GM21390 (cell line): ENCODE measurements at regions not wholly inside any gene's neighbourhood (a gene's known extent, or its start where the extent isn't known, plus 50 kb on each side); places are given as distances from the start of the nearest gene placed in this dataset.

Experiments
- ATAC-seq: cut with Tn5 transposase; IDR thresholded peaks from one replicate; pipeline ENCODE4 v1.9.1; 2021; ENCODE audit not compliant: unreplicated experiment

- no peak for ATAC-seq
Observed at GRCh38 chr2:180110469-180110868, 103.4 kb upstream of the CWC22 start.

DNA sequence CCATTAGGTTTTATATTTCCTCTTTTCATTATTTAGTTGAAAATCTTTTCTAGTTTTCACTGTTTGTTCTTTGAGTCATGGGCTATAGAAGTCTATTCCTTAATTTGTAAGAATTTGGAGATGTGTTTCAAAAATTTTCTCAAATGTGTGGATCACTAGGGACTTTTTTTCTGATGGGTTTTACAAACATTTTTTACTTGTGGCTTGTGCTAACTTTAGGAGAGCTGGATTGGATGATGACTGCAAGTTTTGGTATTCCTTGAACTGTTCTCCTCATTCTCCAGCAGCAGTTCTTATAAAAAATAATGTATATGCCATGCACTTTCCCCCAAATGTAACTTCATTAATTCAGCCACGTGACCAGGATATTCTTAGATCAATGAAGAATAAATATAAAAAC lies 94.7 kb upstream of the CWC22 start:
- no peak for ATAC-seq

GRCh38 chr2:180099308-180099707 lies 92.2 kb upstream of the CWC22 start:
- ATAC-seq = no peak

- ATAC-seq = no peak
Observed at GRCh38 chr2:180085144-180085543, 78.0 kb upstream of the CWC22 start.

DNA sequence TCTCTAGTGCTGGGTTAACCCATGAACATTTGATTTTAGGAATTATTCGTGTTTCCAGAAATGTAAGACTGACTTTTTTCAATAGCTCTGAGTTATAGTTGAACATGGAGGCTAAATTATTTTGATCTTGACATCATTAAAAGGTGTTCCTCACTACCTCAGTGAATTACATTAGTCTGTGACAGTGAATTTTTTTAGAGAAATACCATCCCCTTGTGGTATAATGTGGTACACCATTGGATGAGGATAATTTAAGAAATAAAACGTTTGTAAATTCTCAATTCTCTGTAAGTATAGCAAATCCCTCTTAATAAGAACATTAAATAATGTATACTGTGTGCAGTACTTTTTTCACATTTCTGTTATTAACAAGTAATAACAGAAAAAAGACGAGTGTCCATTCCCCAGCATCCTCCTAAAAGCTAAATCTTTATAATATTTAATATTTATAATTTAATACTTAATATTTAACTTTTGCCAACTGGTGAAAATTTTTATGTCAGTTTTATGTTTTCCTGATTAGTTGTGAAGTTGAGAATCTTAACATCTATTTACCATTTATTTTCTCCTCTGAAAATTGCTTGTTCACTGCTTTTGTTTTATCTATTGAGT lies 70.3 kb upstream of the CWC22 start:
- ATAC-seq = no peak

DNA sequence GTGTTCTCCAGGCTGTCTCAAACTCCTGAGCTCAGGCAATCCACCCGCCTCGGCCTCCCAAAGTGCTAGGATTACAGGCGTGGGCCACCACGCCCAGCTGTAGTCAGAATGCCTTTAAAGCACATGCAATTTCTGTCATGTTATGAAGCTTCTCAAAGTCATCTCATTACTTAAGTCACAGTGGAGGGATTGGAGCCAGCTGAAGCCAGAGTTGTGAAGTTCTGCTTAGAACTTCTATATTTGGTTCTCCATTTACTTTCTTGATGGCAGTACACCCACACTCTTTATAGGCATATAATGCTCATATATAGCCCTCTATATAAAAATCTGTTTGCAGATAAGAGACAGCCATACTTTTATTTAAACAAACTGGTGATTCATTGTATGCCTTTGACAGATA lies 68.8 kb upstream of the CWC22 start:
- ATAC-seq = no peak

- ATAC-seq = no peak
Observed at GRCh38 chr2:180071797-180072196, 64.7 kb upstream of the CWC22 start.

DNA sequence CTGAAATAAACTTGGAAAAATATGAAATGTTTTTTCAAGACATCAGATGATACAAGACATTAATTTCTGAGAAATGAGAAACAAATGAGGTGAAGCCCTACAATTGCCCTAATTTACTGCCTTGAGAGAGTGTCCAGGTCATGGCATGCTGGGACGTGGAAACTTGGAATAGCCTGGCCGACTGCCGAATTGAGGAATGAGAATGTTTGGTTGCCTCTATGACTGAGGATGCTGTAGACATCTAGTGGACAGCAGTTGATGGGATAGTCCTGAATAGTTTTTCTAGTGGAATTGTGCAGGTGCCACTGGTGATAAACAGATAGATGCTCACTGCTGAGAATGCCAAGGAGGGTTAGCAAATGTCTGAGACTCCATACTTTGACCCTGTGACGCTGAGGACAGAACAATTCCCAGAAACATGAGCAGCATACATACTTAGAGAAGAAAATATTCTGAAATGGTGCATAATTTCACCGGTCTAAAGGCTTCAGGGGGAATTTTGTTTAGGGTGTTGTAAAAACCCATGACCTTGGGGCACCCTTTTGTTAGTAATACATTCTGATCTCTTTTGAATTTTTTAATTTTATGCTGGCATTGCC lies 56.5 kb upstream of the CWC22 start:
- ATAC-seq = no peak

DNA sequence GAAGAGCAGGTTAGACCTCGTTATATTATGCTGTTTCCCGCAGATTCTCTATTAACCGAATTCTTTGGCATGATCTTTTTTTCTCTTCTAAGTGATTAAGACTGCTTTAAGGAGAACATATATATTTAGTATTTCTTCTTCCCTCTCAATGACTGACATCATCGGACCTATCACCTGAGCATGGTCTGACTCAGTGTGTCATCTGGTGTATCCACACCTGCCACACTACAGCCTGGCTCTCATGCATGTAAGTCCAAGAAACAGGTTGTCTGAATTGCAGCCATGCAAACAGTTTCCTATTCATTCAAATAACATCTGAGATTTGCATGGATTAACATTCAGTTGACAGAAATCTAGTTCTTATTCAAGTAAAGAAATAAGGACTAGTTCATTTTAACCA lies 55.1 kb upstream of the CWC22 start:
- ATAC-seq = no peak

DNA sequence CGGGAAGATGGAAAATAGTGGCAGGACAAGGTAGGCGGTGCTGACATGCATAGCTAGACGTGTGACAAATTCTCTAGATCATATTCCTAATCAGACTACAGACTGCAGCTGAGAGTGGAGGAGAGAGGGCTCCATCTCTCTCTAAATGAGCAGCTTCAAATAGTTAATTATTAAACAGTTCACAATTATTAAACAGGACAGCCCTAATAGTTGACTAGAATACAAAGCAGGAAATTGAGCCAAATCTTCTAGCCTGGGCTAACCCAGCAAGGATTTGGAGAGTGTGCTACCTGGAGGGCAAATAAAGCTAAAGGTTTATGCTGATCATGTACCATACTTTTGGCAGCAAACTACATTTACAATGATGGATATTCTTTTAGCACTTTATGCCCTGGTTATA lies 54.4 kb upstream of the CWC22 start:
- ATAC-seq = no peak

DNA sequence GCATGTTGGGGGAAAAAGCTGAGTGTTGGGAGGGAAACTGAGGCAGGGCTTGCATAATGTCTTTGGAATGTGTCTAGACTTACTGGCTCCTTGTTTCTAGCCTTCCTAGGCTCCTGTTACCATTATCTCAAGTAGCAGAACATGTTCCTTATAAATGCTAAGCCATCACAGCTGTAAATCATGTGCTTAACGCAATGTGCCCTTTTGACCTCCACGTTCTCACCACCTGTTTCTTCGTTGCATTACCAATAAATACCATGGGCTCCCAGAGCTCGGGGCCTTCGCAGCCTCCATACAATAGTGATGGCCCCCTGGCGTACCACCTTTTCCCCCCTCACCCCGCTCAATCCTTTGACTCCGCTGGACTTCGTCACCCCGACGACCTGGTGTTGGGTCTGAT lies 54.0 kb upstream of the CWC22 start:
- no peak for ATAC-seq

GRCh38 chr2:180058993-180059392 lies 51.9 kb upstream of the CWC22 start:
- no peak for ATAC-seq

DNA sequence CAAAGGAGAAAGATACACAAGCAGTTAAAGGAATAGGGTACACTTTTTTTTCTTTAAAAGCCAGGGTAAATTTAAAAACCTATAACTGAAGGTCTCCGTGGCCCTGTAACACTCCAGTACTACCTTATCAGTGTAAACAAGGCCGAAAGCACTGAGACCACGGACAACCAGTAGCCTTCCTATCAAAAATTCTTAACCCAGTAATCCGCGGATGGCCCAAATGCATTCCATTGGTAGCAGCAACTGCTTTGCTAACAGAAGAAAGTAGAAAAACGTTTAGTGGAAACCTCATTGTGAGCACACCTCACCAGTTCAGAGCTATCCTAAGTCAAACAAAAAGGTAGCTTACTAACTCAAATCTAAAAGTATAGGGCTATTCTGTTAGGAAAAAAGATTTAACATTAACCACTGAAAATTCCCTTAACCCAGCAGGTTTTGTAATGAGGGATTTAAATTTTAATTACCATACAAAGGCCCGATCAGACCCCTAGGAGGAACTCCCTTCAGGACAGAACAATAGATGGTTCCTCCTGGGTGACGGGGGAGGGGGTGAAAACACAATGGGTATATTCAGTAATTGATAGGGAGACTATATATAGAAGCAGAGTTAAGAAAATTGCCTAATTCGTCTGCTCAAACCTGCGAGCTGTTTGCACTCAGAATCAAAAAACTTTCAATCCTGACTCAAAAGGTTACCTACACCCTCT lies 50.8 kb upstream of the CWC22 start:
- ATAC-seq = no peak
